Breast epithelium (tissue), 4 donors: ENCODE measurements at regions not wholly inside any gene's neighbourhood (a gene's known extent, or its start where the extent isn't known, plus 50 kb on each side); places are given as distances from the start of the nearest gene placed in this dataset.

Experiments
- DNase-seq, 2 donors: peaks; one replicate each; pipeline ENCODE4 v3.0.0-alpha.2; 2019; ENCODE audit warnings: low spot score in 2 of 2
- H3K27ac ChIP-seq, 2 donors: fragments of 200-600 bp; sonication (generic) in 1 of 2; one replicate each; pipeline ENCODE4 v1.5.1; 2016 to 2019; ENCODE audit warnings: mild to moderate bottlenecking in 1 of 2
- H3K27me3 ChIP-seq, 2 donors: fragments of 200-600 bp; sonication (generic) in 1 of 2; one replicate each; pipeline versions ENCODE4 v1.5.1 to v1.6.0; 2017 to 2019; ENCODE audit warnings: control low read depth in 1 of 2, mild to moderate bottlenecking in 1 of 2
- H3K36me3 ChIP-seq: fragments of 200-600 bp; one replicate; pipeline ENCODE4 v1.5.1; 2019
- H3K4me1 ChIP-seq, 2 donors: fragments of 200-600 bp; sonication (generic); one replicate each; pipeline ENCODE4 v1.5.1; 2016 to 2019; ENCODE audit warnings: control low read depth in 1 of 2
- H3K4me3 ChIP-seq, 3 donors: fragments of 200-600 bp; sonication (generic); 1 replicate in 2 of 3; 2 replicates in 1 of 3; pipeline ENCODE4 v1.5.1; 2016 to 2019; ENCODE audit warnings: mild to moderate bottlenecking in 3 of 3, moderate library complexity in 2 of 3
- H3K9me3 ChIP-seq, 2 donors: fragments of 200-600 bp; sonication (generic) in 1 of 2; one replicate each; pipeline ENCODE4 v1.5.1; 2016 to 2019; ENCODE audit warnings: control low read depth in 1 of 2
- POLR2A ChIP-seq: fragments of 450-650 bp; IDR thresholded peaks from one replicate; pipeline ENCODE4 v1.6.1; 2016; ENCODE audit warnings: antibody characterized with exemption, mild to moderate bottlenecking, moderate library complexity
- POLR2AphosphoS5 ChIP-seq, 3 donors: sonication (generic); formaldehyde crosslinking; IDR thresholded peaks; one replicate each; pipeline ENCODE4 v1.6.1; 2017; ENCODE audit warnings: antibody characterized with exemption in 3 of 3
- intact Hi-C: fragments of 100-400 bp; cut with DNase I; formaldehyde crosslinking; loops from one replicate; pipeline ENCODE4 v1.15.1; 2023; ENCODE audit warnings: low total_unique reads
- TF ChIP-seq, protein P1 (sequence below), 3 donors: fragments of 450-650 bp; IDR thresholded peaks; one replicate each; pipeline ENCODE4 v1.5.1; 2016 to 2017; ENCODE audit warnings: antibody characterized with exemption in 3 of 3, mild to moderate bottlenecking in 3 of 3, moderate library complexity in 3 of 3

DNA sequence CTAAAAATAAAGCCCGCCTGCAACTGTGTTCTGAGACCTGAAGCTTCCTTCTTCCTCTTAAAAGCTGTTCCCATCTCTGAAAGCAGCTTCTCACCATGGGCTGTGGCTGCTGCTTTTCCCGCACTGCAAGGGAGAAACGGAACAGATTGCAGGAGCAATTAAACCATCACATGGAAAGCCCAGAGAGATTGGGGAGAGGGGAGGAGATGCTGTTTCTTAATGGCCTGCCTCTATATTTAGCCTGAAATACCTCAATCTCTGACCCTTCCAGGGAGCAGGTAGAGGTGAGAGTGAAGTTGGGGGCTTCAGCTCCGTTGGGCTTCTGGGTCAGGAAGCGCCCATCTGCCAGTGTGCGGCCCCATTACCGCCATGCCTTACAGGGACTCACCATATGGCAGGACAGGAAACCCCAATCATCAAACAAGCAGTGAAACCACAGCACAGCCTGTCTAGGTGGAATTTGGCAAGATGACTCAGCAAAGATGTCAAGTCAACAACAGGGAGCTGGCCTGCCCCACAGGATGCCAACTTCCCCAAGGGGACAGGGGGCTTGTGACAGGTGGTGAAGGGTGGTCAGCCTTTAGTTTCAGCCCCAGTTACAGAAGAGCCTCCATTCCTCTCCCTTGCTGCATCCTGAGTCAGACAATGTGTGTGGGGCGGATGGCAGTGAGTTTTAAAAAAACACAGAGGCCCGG lies 286.6 kb upstream of the CCL2 start:
- Histone ChIP-seq H3K27me3 (peaks cover 0 to 13% of the 10 kb centered on the region in 2 donors), H3K4me1 (no peaks in the 10 kb centered on the region), H3K27ac (no peak overlapping the region), H3K9me3 (no peaks in the 10 kb centered on the region), H3K36me3 (no peaks in the 10 kb centered on the region), H3K4me3 (no peak overlapping the region)
- intact Hi-C loops: no loop called here
- TF ChIP-seq POLR2A (no peak), POLR2AphosphoS5 (IDR thresholded peaks at IDR 0.05) (no peak)
- TF ChIP-seq, protein P1, sequence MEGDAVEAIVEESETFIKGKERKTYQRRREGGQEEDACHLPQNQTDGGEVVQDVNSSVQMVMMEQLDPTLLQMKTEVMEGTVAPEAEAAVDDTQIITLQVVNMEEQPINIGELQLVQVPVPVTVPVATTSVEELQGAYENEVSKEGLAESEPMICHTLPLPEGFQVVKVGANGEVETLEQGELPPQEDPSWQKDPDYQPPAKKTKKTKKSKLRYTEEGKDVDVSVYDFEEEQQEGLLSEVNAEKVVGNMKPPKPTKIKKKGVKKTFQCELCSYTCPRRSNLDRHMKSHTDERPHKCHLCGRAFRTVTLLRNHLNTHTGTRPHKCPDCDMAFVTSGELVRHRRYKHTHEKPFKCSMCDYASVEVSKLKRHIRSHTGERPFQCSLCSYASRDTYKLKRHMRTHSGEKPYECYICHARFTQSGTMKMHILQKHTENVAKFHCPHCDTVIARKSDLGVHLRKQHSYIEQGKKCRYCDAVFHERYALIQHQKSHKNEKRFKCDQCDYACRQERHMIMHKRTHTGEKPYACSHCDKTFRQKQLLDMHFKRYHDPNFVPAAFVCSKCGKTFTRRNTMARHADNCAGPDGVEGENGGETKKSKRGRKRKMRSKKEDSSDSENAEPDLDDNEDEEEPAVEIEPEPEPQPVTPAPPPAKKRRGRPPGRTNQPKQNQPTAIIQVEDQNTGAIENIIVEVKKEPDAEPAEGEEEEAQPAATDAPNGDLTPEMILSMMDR (IDR thresholded peaks at IDR 0.05): no peak
- no peak for DNase-seq

DNA sequence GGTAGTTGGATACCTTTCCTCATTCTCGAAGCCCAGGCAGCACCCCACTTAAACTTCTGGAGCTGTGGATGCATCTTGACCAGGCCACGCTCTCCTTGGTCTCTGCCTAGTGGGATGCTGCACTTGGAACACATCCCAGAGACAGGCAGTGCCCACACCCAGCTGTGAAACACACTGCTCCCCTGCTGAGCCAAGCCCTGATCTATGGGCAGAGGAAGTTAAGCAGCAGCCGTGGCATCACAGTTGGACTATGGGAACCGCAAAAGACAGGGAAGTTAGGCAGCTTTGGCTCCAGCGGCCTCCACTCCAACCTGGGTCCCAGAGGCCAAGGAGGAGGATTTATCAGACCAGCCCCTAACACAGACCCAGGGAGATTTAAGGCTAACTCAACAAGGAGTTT lies 284.8 kb upstream of the CCL2 start:
- H3K4me3 ChIP-seq: no peak overlapping the region
- TF ChIP-seq, protein P1 (IDR thresholded peaks at IDR 0.05): no peak
- TF ChIP-seq POLR2AphosphoS5 (IDR thresholded peaks at IDR 0.05) (no peak), POLR2A (no peak)
- no peaks in the 10 kb centered on the region for H3K9me3 ChIP-seq
- H3K36me3 ChIP-seq: no peaks in the 10 kb centered on the region
- H3K27ac ChIP-seq: no peak overlapping the region
- DNase-seq: no peak
- intact Hi-C loops: no loop called here
- no peaks in the 10 kb centered on the region for H3K4me1 ChIP-seq
- H3K27me3 ChIP-seq: peaks cover 0 to 13% of the 10 kb centered on the region in 2 donors

DNA sequence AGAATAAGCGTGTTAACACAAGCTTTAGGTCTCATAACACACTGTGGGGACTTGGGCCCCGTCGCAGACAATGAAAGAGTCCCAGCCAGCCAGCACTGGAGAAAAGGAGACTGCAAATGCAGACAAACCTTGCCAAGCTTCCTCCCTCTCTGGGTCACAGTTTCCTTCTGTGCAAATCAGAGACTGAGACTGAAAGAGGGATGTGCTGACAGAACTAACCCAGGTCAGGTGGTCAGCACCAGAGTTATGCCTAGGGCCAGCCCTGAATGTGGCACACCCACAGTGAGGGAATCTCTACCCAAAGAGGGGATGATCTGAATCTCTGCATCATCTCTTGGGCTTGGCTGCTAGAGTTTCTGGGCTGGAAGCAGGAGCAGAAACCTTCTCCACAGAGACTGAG lies 282.3 kb upstream of the CCL2 start:
- no peak for DNase-seq
- Histone ChIP-seq H3K4me1 (no peaks in the 10 kb centered on the region), H3K36me3 (no peaks in the 10 kb centered on the region), H3K27ac (no peak overlapping the region), H3K27me3 (peaks cover 0 to 20% of the 10 kb centered on the region in 2 donors), H3K9me3 (no peaks in the 10 kb centered on the region), H3K4me3 (no peak overlapping the region)
- intact Hi-C loops: no loop called here
- no peak for TF ChIP-seq POLR2AphosphoS5 (IDR thresholded peaks at IDR 0.05)
- TF ChIP-seq POLR2A: no peak
- TF ChIP-seq, protein P1 (IDR thresholded peaks at IDR 0.05): no peak

DNA sequence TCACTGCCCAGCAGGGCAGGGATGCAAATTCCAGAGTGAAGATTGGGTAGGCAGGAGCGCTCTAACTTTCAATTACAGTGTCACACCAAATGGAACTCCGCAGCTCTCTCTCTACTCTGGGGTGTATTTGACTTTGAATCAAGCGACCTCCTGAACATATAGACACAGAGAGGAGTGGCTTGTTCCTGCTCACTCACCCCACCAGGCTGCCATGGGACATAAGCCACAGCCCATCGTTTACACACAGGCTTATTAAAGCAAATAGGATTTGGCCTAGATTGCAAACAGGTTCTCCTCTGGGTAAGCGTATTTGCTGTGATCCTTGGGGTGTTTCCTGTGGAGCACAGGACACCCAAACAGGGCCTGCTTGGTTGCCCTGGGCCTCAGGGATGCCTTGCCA lies 281.6 kb upstream of the CCL2 start:
- TF ChIP-seq, protein P1 (IDR thresholded peaks at IDR 0.05): no peak
- TF ChIP-seq POLR2AphosphoS5 (IDR thresholded peaks at IDR 0.05): no peak
- TF ChIP-seq POLR2A: no peak
- Histone ChIP-seq H3K36me3 (no peaks in the 10 kb centered on the region), H3K27ac (no peak overlapping the region), H3K27me3 (peaks cover 0 to 20% of the 10 kb centered on the region in 2 donors), H3K9me3 (no peaks in the 10 kb centered on the region), H3K4me1 (no peaks in the 10 kb centered on the region), H3K4me3 (no peak overlapping the region)
- intact Hi-C loops: no loop called here
- DNase-seq: no peak

DNA sequence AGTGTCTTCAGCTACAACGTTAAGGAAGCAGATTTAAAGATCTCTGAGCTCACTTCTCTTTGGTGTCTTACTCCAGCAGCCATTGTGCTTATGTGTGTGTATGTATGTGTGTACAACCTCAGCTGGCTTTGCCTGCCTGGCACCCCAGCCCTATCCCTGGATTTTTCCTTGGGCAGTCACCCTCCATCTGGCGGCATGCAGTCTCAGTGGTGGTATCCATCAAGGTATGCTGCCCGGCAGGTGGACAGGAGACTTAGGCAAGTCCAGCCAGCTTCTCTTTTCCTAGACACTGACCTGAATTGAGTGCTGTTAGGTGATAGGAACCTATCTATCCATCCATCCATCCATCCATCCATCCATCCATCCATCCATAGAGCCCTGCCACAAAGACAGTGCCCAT lies 280.8 kb upstream of the CCL2 start:
- intact Hi-C loops: no loop called here
- no peak for DNase-seq
- no peak overlapping the region for H3K4me3 ChIP-seq

More for the DNA sequence above, 280.8 kb upstream of the CCL2 start:
- H3K9me3 ChIP-seq: no peaks in the 10 kb centered on the region
- peaks cover 0 to 20% of the 10 kb centered on the region in 2 donors for H3K27me3 ChIP-seq
- H3K36me3 ChIP-seq: no peaks in the 10 kb centered on the region
- TF ChIP-seq POLR2AphosphoS5 (IDR thresholded peaks at IDR 0.05): no peak
- TF ChIP-seq, protein P1 (IDR thresholded peaks at IDR 0.05): no peak
- no peak for TF ChIP-seq POLR2A
- H3K27ac ChIP-seq: no peak overlapping the region
- no peaks in the 10 kb centered on the region for H3K4me1 ChIP-seq
